SU-DHL-6 (cell line): ENCODE measurements at regions not wholly inside any gene's neighbourhood (a gene's known extent, or its start where the extent isn't known, plus 50 kb on each side); places are given as distances from the start of the nearest gene placed in this dataset.
"Not testable (repeated sequence)": the region's sequence is repeated elsewhere in the genome, so short reads cannot be mapped to it uniquely, and the experiment has no call there.

ENCODE experiments used
- EZH2phosphoT487 ChIP-seq: fragments of 200-600 bp; sonication (generic), shearing (Covaris generic); conservative IDR thresholded peaks from 2 replicates; pipeline ENCODE4 v1.6.1; 2018; ENCODE audit warnings: mild to moderate bottlenecking, antibody characterized with exemption, low read length, moderate library complexity, mixed read lengths
- TF ChIP-seq, protein P1 (sequence below): fragments of 200-600 bp; sonication (generic); IDR thresholded peaks from one replicate; pipeline ENCODE4 v1.5.1; 2017; ENCODE audit warnings: antibody characterized with exemption, mild to moderate bottlenecking, low read length, moderate library complexity; ENCODE audit not compliant: insufficient read depth, poor library complexity, severe bottlenecking

DNA sequence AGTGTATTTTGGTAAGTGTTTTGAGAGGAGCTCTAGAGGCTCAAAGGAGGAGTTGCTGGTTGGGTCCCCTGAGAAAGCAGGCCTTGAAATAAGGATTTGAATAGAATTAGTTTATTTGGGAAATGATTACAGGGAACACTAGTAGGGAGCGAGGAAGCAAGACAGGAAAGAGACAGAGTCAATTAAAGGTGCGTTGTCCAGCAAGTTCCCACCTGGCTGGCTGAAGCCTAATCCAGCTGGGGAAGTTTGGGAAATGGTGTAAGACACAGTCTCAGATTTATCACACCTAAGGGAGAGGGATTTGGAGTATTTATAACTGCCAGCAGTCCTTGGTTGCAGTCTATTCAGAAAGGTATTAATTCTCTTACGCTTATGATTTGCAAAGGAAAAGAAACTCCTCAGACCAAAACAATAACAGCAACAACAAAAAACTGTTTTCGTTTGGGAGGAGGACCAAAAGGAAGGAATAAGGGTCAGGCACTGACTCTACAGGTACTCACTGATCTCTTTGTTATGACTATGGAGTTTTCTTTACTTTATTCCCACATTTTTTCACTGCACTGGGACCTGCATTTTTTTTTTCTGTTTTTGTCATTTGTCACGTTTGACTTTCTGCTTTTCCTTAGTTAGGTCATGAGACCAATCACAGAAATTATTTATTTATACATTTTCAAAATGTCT, 780.8 kb downstream of the TTLL7 start:
- not testable (repeated sequence) for TF ChIP-seq EZH2phosphoT487
- TF ChIP-seq, protein P1, sequence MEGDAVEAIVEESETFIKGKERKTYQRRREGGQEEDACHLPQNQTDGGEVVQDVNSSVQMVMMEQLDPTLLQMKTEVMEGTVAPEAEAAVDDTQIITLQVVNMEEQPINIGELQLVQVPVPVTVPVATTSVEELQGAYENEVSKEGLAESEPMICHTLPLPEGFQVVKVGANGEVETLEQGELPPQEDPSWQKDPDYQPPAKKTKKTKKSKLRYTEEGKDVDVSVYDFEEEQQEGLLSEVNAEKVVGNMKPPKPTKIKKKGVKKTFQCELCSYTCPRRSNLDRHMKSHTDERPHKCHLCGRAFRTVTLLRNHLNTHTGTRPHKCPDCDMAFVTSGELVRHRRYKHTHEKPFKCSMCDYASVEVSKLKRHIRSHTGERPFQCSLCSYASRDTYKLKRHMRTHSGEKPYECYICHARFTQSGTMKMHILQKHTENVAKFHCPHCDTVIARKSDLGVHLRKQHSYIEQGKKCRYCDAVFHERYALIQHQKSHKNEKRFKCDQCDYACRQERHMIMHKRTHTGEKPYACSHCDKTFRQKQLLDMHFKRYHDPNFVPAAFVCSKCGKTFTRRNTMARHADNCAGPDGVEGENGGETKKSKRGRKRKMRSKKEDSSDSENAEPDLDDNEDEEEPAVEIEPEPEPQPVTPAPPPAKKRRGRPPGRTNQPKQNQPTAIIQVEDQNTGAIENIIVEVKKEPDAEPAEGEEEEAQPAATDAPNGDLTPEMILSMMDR: not testable (repeated sequence)
